ENCODE measurements at regions not wholly inside any gene's neighbourhood (a gene's known extent, or its start where the extent isn't known, plus 50 kb on each side); places are given as distances from the start of the nearest gene placed in this dataset.

- Histone ChIP-seq H3K36me3 (ENCODE audit: control insufficient read depth in 2 of 2, extremely low read depth in 1 of 2, insufficient read depth in 2 of 2, low read length in 2 of 2) (no peaks in the 10 kb centered on the region), H2AFZ (ENCODE audit: low read depth, low read length) (no peak overlapping the region), H3K79me2 (ENCODE audit: control insufficient read depth, insufficient read depth, low read length) (no peaks in the 10 kb centered on the region), H3K4me3 (replicated peaks in 1 of 3; ENCODE audit: insufficient read depth in 1 of 3, low read depth in 1 of 3, low read length in 3 of 3) (no peak overlapping the region), H4K20me1 (replicated peaks; ENCODE audit: control insufficient read depth, extremely low read depth, insufficient read depth, low read length) (no peaks in the 10 kb centered on the region), H3K9ac (replicated peaks; ENCODE audit: extremely low read depth, insufficient read depth, low read length) (no peak overlapping the region), H3K27ac (ENCODE audit: insufficient read depth, low read depth, low read length) (no peak overlapping the region), H3K4me2 (ENCODE audit: insufficient read depth, low read length) (no peak overlapping the region), H3K4me1 (ENCODE audit: control insufficient read depth, extremely low read depth, insufficient read depth, low read length) (no peaks in the 10 kb centered on the region), H3K9me3 (replicated peaks; ENCODE audit: control insufficient read depth, insufficient read depth, low read length) (no peaks in the 10 kb centered on the region), H3K27me3 (ENCODE audit: control insufficient read depth in 2 of 2, insufficient read depth in 2 of 2, low read length in 2 of 2) (no peaks in the 10 kb centered on the region), H3K9me1 (replicated peaks; ENCODE audit: control insufficient read depth, extremely low read depth, insufficient read depth, low read length) (no peaks in the 10 kb centered on the region)
- BruUV-seq (replicated peaks), result no TSS peak
- dilution Hi-C loops (cut with MboI; ENCODE audit: extremely low pct_ligation_motif_present, low sequenced_read_pairs) (no loop called here), intact Hi-C loops (cut with micrococcal nuclease) (no loop called here)
- ChIA-PET CTCF (no interaction called here), POLR2A (no interaction called here)
- TF ChIP-seq FOS (IDR thresholded peaks at IDR 0.05; ENCODE audit: borderline replicate concordance, insufficient read depth, low read length), result no peak
- no peak for TF ChIP-seq POLR2A (IDR thresholded peaks at IDR 0.05; ENCODE audit: low read depth, low read length)
- TF ChIP-seq EZH2 (IDR thresholded peaks at IDR 0.05; ENCODE audit: borderline replicate concordance, low read depth, low read length, severe bottlenecking), result no peak
- no peak for TF ChIP-seq GATA2 (IDR thresholded peaks at IDR 0.05; ENCODE audit: insufficient read depth, insufficient read length, low read depth, low read length)
- no peak for TF ChIP-seq JUN (IDR thresholded peaks at IDR 0.05; ENCODE audit: borderline replicate concordance, insufficient read depth, insufficient read length, low read depth)
- TF ChIP-seq MYC (IDR thresholded peaks at IDR 0.05; ENCODE audit: low read depth, low read length), result no peak
- no peak for TF ChIP-seq MAX (IDR thresholded peaks at IDR 0.05; ENCODE audit: insufficient read depth, insufficient read length)
- TF ChIP-seq CTCF (IDR thresholded peaks at IDR 0.05; ENCODE audit: extremely low read depth in 1 of 2, insufficient read depth in 1 of 2, low read depth in 1 of 2, low read length in 2 of 2), result no peak
- no peak for TF ChIP-seq POLR2AphosphoS5 (IDR thresholded peaks at IDR 0.05; ENCODE audit: insufficient read depth, low read depth, low read length)
- no peak for FAIRE-seq
- no peak for DNase-seq (ENCODE audit: low read depth, low spot score)
These were observed 1695.7 kb upstream of the SPRY2 start for GRCh38 chr13:82036602-82037001.

All from endothelial cell of umbilical vein (primary cell).